ENCODE measurements at regions not wholly inside any gene's neighbourhood (a gene's known extent, or its start where the extent isn't known, plus 50 kb on each side); places are given as distances from the start of the nearest gene placed in this dataset.

DNA sequence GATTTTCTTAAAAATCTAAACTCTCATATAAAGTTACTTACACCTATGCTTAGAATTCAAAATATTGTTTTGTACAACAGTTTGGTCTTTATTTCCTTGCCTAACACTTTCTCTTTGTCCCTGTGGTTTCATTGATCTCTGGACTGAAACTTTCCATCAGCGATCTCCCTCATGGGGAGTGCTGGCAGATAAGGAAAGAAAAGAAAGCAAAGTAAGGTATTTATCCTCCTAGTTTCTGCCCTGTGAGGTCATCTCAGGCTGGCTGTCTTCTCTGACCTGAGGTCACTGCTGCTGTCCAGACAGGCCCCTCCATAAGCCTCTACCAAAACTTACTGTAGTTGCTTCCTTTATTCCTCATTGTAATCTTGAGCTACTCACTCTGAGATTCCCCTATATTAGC lies 57.9 kb upstream of the EPHA6 start:
- TF ChIP-seq CTCF (conservative IDR thresholded peaks at IDR 0.05; ENCODE audit: low read depth, low read length): no peak
- TF ChIP-seq EZH2 (IDR thresholded peaks at IDR 0.05; ENCODE audit: borderline replicate concordance, low read depth, low read length, poor library complexity, severe bottlenecking): no peak
